Glutamatergic neuron (in vitro differentiated cells): ENCODE measurements at regions not wholly inside any gene's neighbourhood (a gene's known extent, or its start where the extent isn't known, plus 50 kb on each side); places are given as distances from the start of the nearest gene placed in this dataset.

ENCODE experiments used
- DNase-seq: peaks from one replicate; pipeline ENCODE4 v3.0.0; 2022
- H3K27ac Mint-ChIP-seq: one replicate; pipeline ENCODE4 v1.8.0; 2020; ENCODE audit warnings: mild to moderate bottlenecking, mixed read lengths, inconsistent platforms; ENCODE audit not compliant: unreplicated experiment
- H3K27me3 Mint-ChIP-seq: one replicate; pipeline ENCODE4 v1.8.0; 2020; ENCODE audit warnings: mild to moderate bottlenecking, moderate library complexity, mixed read lengths, inconsistent platforms; ENCODE audit not compliant: unreplicated experiment
- H3K36me3 Mint-ChIP-seq: one replicate; pipeline ENCODE4 v1.8.0; 2020; ENCODE audit warnings: mild to moderate bottlenecking, mixed read lengths, inconsistent platforms; ENCODE audit not compliant: unreplicated experiment
- H3K4me1 Mint-ChIP-seq: one replicate; pipeline ENCODE4 v1.8.0; 2020; ENCODE audit warnings: mild to moderate bottlenecking, low read depth, mixed read lengths, inconsistent platforms; ENCODE audit not compliant: unreplicated experiment
- H3K4me3 Mint-ChIP-seq: one replicate; pipeline ENCODE4 v1.8.0; 2020; ENCODE audit warnings: mild to moderate bottlenecking, mixed read lengths, inconsistent platforms; ENCODE audit not compliant: unreplicated experiment
- H3K9me3 Mint-ChIP-seq: one replicate; pipeline ENCODE4 v1.8.0; 2020; ENCODE audit warnings: mild to moderate bottlenecking, moderate library complexity, mixed read lengths, inconsistent platforms; ENCODE audit not compliant: unreplicated experiment
- CTCF ChIP-seq: fragments of 200-600 bp; sonication (generic); IDR thresholded peaks from one replicate; pipeline ENCODE4 v1.5.0; 2021; ENCODE audit not compliant: partially characterized antibody, unreplicated experiment

GRCh38 chr9:107890921-107891465 is 401.4 kb upstream of the KLF4 start:
- no peak for TF ChIP-seq CTCF
- DNase-seq, result no peak
- Mint-ChIP-seq H3K27me3 (peaks cover 3% of the 10 kb centered on the region), H3K27ac (no peak overlapping the region), H3K36me3 (no peaks in the 10 kb centered on the region), H3K9me3 (peaks cover 3% of the 10 kb centered on the region), H3K4me1 (peaks cover 5% of the 10 kb centered on the region), H3K4me3 (no peak overlapping the region)

DNA sequence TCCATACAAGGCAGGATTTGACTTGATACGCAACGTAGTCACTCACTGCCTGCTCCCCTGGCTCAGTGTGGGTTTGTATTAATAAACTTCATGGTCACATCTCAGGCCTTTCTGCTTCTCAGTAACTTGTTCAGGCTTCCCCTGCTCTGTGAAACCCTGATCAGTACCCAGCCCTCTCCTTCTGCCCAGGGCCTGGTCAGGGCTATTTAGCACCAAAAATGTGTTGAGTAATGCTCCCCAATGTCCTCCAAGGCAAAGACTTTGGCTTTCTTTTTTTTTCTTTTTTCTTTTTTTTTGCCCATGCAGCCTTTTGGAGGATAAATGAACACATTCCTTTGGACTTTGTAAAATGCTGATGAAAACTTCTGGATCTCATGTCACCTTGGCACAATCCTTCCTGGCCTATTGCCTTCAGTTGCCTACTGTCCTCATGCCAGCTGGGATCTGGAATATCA is 399.2 kb upstream of the KLF4 start:
- H3K9me3 Mint-ChIP-seq, result peaks cover 3% of the 10 kb centered on the region
- H3K4me1 Mint-ChIP-seq, result no peaks in the 10 kb centered on the region
- TF ChIP-seq CTCF, result no peak
- peaks cover 3% of the 10 kb centered on the region for H3K27me3 Mint-ChIP-seq
- H3K36me3 Mint-ChIP-seq, result no peaks in the 10 kb centered on the region
- no peak overlapping the region for H3K27ac Mint-ChIP-seq
- DNase-seq, result no peak
- H3K4me3 Mint-ChIP-seq, result no peak overlapping the region

GRCh38 chr9:107886826-107887225 is 397.3 kb upstream of the KLF4 start:
- Mint-ChIP-seq H3K27ac (no peak overlapping the region), H3K36me3 (no peaks in the 10 kb centered on the region), H3K4me1 (no peaks in the 10 kb centered on the region), H3K27me3 (peaks cover 1% of the 10 kb centered on the region), H3K9me3 (peaks cover 1% of the 10 kb centered on the region), H3K4me3 (no peak overlapping the region)
- no peak for TF ChIP-seq CTCF
- no peak for DNase-seq

DNA sequence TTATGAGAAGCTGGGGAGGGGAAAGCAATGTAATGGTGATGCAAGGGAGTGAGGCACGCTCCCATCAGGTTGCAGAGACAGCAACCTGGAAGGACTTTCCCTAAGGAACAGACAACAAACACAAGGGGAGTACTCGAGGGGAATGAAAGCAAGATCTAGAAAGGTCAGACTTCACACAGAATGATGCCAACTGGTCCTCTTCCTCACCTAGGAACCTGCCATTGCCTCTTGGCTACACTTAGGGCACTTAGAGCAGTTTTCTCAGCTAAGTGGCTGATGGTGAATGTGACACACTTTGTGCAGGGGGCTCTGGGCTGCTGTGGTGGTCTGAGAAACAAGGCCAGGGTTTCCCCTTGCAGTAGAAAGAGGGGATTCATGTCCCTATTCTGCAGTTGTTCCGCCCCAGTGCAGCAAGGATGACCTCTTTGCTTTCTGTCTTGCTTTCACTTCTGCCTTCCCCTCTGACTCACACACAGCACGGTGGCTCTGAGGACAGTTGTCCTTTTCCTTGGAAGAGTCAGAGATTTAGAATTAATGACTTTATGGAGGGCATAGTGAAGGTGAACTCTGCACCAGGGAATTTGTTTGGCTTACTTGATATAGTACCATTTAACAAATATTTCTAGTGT is 394.0 kb upstream of the KLF4 start:
- no peak overlapping the region for H3K4me3 Mint-ChIP-seq
- H3K27ac Mint-ChIP-seq, result no peak overlapping the region
- no peaks in the 10 kb centered on the region for H3K36me3 Mint-ChIP-seq
- DNase-seq, result no peak
- no peaks in the 10 kb centered on the region for H3K27me3 Mint-ChIP-seq
- H3K4me1 Mint-ChIP-seq, result no peaks in the 10 kb centered on the region
- no peaks in the 10 kb centered on the region for H3K9me3 Mint-ChIP-seq
- no peak for TF ChIP-seq CTCF

DNA sequence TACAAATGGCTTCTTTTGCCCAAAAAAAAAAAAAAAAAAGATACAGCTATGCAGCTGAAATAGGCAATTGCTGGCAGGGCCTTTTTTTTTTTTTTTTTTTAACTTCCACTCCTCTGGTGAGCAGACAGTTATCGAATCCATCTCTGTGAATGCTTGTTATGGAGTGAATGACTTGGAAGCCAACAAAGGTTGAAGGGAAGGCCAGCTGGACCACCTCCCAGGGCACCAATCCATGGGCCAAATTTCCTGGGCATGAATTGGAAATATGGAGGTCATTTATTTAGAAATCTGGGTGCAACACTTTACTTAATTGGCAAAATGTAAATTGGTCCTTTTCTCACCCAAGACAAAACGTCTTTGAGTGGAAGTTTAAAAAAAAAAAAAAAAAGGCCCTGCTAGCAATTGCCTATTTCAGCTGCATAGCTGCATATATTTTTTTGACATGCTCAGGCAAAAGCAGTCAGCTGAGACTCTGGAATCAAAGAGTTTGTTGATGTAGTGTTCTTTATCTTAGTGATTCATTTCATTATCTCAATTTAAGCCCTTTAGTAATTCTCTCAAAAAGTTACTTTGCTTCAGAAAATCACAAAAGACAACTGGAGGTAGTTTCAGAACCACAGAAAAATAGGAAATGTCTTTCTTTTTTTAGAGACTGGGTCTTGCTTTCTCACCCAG is 392.2 kb upstream of the KLF4 start:
- H3K27ac Mint-ChIP-seq, result no peak overlapping the region
- no peak for TF ChIP-seq CTCF
- H3K36me3 Mint-ChIP-seq, result no peaks in the 10 kb centered on the region
- H3K27me3 Mint-ChIP-seq, result no peaks in the 10 kb centered on the region
- H3K9me3 Mint-ChIP-seq, result peaks cover 2% of the 10 kb centered on the region
- no peak for DNase-seq
- H3K4me3 Mint-ChIP-seq, result no peak overlapping the region
- no peaks in the 10 kb centered on the region for H3K4me1 Mint-ChIP-seq
